CD14-positive monocyte (primary cell): ENCODE measurements at regions not wholly inside any gene's neighbourhood (a gene's known extent, or its start where the extent isn't known, plus 50 kb on each side); places are given as distances from the start of the nearest gene placed in this dataset.

Source experiments
- DNase-seq, 3 donors: peaks; one replicate each; pipeline ENCODE4 v3.0.0-alpha.2; 2011 to 2022
- H2AFZ ChIP-seq: 2 replicates; pipeline ENCODE4 v1.6.0; 2012; ENCODE audit warnings: mild to moderate bottlenecking, low read depth, low read length, inconsistent platforms; ENCODE audit not compliant: insufficient read depth, poor library complexity, severe bottlenecking
- H3K27ac ChIP-seq, 2 donors: 1 replicate in 1 of 2; 2 replicates in 1 of 2; pipeline ENCODE4 v1.5.1; 2012 to 2013; ENCODE audit warnings: low read length in 2 of 2, control low read depth in 1 of 2, inconsistent platforms in 1 of 2, low read depth in 1 of 2, mild to moderate bottlenecking in 1 of 2
- H3K27me3 ChIP-seq, 2 donors: one replicate each; pipeline versions ENCODE4 v1.6.0 to v1.6.1; 2011 to 2013; ENCODE audit warnings: low read length in 2 of 2; ENCODE audit not compliant: control insufficient read depth in 2 of 2, insufficient read depth in 2 of 2
- H3K36me3 ChIP-seq, 2 donors: replicated peaks in 1 of 2; 1 replicate in 1 of 2; 2 replicates in 1 of 2; pipeline versions ENCODE4 v1.5.1 to v1.6.1; 2012 to 2013; ENCODE audit warnings: low read length in 2 of 2, control low read depth in 1 of 2, inconsistent platforms in 1 of 2, mild to moderate bottlenecking in 1 of 2; ENCODE audit not compliant: insufficient read depth in 2 of 2, control insufficient read depth in 1 of 2
- H3K4me1 ChIP-seq, 2 donors: 1 replicate in 1 of 2; 2 replicates in 1 of 2; pipeline versions ENCODE4 v1.5.1 to v1.6.1; 2012 to 2013; ENCODE audit warnings: low read length in 2 of 2, control low read depth in 1 of 2, inconsistent platforms in 1 of 2, mild to moderate bottlenecking in 1 of 2, moderate library complexity in 1 of 2; ENCODE audit not compliant: insufficient read depth in 2 of 2, control insufficient read depth in 1 of 2
- H3K4me2 ChIP-seq: replicated peaks from 2 replicates; pipeline ENCODE3; 2012; ENCODE audit warnings: low read length, moderate library complexity, mild to moderate bottlenecking; ENCODE audit not compliant: poor library complexity, severe bottlenecking; ENCODE audit errors: extremely low read depth
- H3K4me3 ChIP-seq, 3 experiments: fragments of 200-600 bp in 1 of 3; sonication (generic) in 1 of 3; replicated peaks in 1 of 3; 1 replicate in 2 of 3; 2 replicates in 1 of 3; pipeline ENCODE4 v1.5.1; 2011 to 2013; ENCODE audit warnings: low read length in 3 of 3, mild to moderate bottlenecking in 3 of 3, control low read depth in 2 of 3, low read depth in 2 of 3, inconsistent platforms in 1 of 3, moderate library complexity in 1 of 3
- H3K79me2 ChIP-seq: 2 replicates; pipeline ENCODE4 v1.6.0; 2012; ENCODE audit warnings: mild to moderate bottlenecking, control low read depth, inconsistent platforms, low read length, moderate library complexity; ENCODE audit not compliant: insufficient read depth
- H3K9ac ChIP-seq: 2 replicates; pipeline ENCODE4 v1.6.0; 2017; ENCODE audit warnings: low read length, mild to moderate bottlenecking; ENCODE audit not compliant: insufficient read depth, poor library complexity, severe bottlenecking
- H3K9me3 ChIP-seq, 2 donors: replicated peaks in 1 of 2; 1 replicate in 1 of 2; 2 replicates in 1 of 2; pipeline versions ENCODE4 v1.5.1 to v1.6.1; 2012 to 2013; ENCODE audit warnings: low read length in 2 of 2, control low read depth in 1 of 2; ENCODE audit not compliant: control insufficient read depth in 1 of 2, insufficient read depth in 1 of 2
- H4K20me1 ChIP-seq: 2 replicates; pipeline ENCODE4 v1.6.0; 2012; ENCODE audit warnings: mild to moderate bottlenecking, low read length, control low read depth, moderate library complexity; ENCODE audit not compliant: insufficient read depth
- H3K27ac Mint-ChIP-seq, 7 donors: one replicate each; pipeline ENCODE4 v1.8.0; 2020; ENCODE audit warnings: mild to moderate bottlenecking in 7 of 7, mixed read lengths in 7 of 7, moderate library complexity in 6 of 7, inconsistent platforms in 2 of 7
- H3K27me3 Mint-ChIP-seq, 3 donors: one replicate each; pipeline ENCODE4 v1.8.0; 2021 to 2022; ENCODE audit warnings: low read depth in 3 of 3, mild to moderate bottlenecking in 3 of 3, mixed read lengths in 3 of 3, moderate library complexity in 3 of 3, inconsistent platforms in 1 of 3
- H3K36me3 Mint-ChIP-seq, 2 donors: one replicate each; pipeline ENCODE4 v1.8.0; 2020; ENCODE audit warnings: mixed read lengths in 2 of 2, inconsistent platforms in 1 of 2, mild to moderate bottlenecking in 1 of 2
- H3K4me1 Mint-ChIP-seq: one replicate; pipeline ENCODE4 v1.8.0; 2020; ENCODE audit warnings: mild to moderate bottlenecking, mixed read lengths
- H3K4me3 Mint-ChIP-seq, 2 donors: one replicate each; pipeline ENCODE4 v1.8.0; 2020; ENCODE audit warnings: mild to moderate bottlenecking in 2 of 2, mixed read lengths in 2 of 2, moderate library complexity in 1 of 2
- H3K9me3 Mint-ChIP-seq, 7 donors: one replicate each; pipeline ENCODE4 v1.8.0; 2020 to 2022; ENCODE audit warnings: mixed read lengths in 7 of 7, mild to moderate bottlenecking in 6 of 7, moderate library complexity in 6 of 7, inconsistent platforms in 2 of 7
- CTCF ChIP-seq: fragments of 200-600 bp; IDR thresholded peaks from one replicate; pipeline ENCODE4 v1.8.0; 2022; ENCODE audit warnings: antibody characterized with exemption, mild to moderate bottlenecking
- WGBS: methylation state at CpG from one replicate; pipeline ENCODE4 v1.1.5; 2013; ENCODE audit warnings: missing lambda C conversion rate; ENCODE audit not compliant: insufficient coverage; 5-methylcytosine and 5-hydroxymethylcytosine counted together
- intact Hi-C, 2 donors: fragments of 100-400 bp; cut with micrococcal nuclease; formaldehyde crosslinking; loops; one replicate each; pipeline versions ENCODE4 v1.15.0 to v1.15.1; 2023

GRCh38 chr11:10990637-10991193 lies 132.9 kb upstream of the ZBED5 start:
- no peak overlapping the region for H3K4me2 ChIP-seq
- no peak overlapping the region for H3K4me3 ChIP-seq
- H3K79me2 ChIP-seq = no peaks in the 10 kb centered on the region
- Mint-ChIP-seq H3K4me3 (no peak overlapping the region), H3K9me3 (peaks cover 0 to 8% (median 4%) of the 10 kb centered on the region in 7 donors), H3K36me3 (peaks cover 0 to 3% of the 10 kb centered on the region in 2 donors), H3K27me3 (peaks cover 2 to 5% (median 2%) of the 10 kb centered on the region in 3 donors), H3K4me1 (peaks cover 18% of the 10 kb centered on the region), H3K27ac (peak overlapping the region in 2 of 7 donors; percentile 45 to 74)
- H3K9ac ChIP-seq = no peak overlapping the region
- no peak overlapping the region for H3K27ac ChIP-seq
- no peak for TF ChIP-seq CTCF
- no peak for DNase-seq
- WGBS = 83% methylated on average over 3 of the region's 3 CpGs
- H2AFZ ChIP-seq = no peak overlapping the region
- peaks cover 13 to 16% of the 10 kb centered on the region in 2 donors for H3K4me1 ChIP-seq
- intact Hi-C loops = no loop called here
- peaks cover 0 to 3% of the 10 kb centered on the region in 2 donors for H3K9me3 ChIP-seq
- H3K27me3 ChIP-seq = no peaks in the 10 kb centered on the region
- no peaks in the 10 kb centered on the region for H3K36me3 ChIP-seq
- no peaks in the 10 kb centered on the region for H4K20me1 ChIP-seq

GRCh38 chr11:10990160-10990559 lies 132.3 kb upstream of the ZBED5 start:
- Histone ChIP-seq H2AFZ (no peak overlapping the region), H3K4me1 (peaks cover 13 to 16% of the 10 kb centered on the region in 2 donors), H3K9ac (no peak overlapping the region), H4K20me1 (no peaks in the 10 kb centered on the region), H3K4me2 (no peak overlapping the region), H3K27ac (no peak overlapping the region), H3K27me3 (no peaks in the 10 kb centered on the region), H3K36me3 (no peaks in the 10 kb centered on the region), H3K4me3 (no peak overlapping the region), H3K79me2 (no peaks in the 10 kb centered on the region), H3K9me3 (peaks cover 0 to 3% of the 10 kb centered on the region in 2 donors)
- peaks cover 0 to 8% (median 4%) of the 10 kb centered on the region in 7 donors for H3K9me3 Mint-ChIP-seq
- peaks cover 18% of the 10 kb centered on the region for H3K4me1 Mint-ChIP-seq
- DNase-seq = peak; percentile 42 to 58 (median 49)
- peak overlapping the region in 4 of 7 donors; percentile 15 to 74 (median 42) for H3K27ac Mint-ChIP-seq
- H3K36me3 Mint-ChIP-seq = peaks cover 0 to 3% of the 10 kb centered on the region in 2 donors
- 0% methylated on average over 2 of the region's 4 CpGs for WGBS
- H3K4me3 Mint-ChIP-seq = peak overlapping the region in 1 of 2 donors; percentile 35
- H3K27me3 Mint-ChIP-seq = peaks cover 2 to 6% (median 2%) of the 10 kb centered on the region in 3 donors
- TF ChIP-seq CTCF = no peak
- intact Hi-C loops = no loop called here
